Muscle of back (tissue), 3 donors: ENCODE measurements at regions not wholly inside any gene's neighbourhood (a gene's known extent, or its start where the extent isn't known, plus 50 kb on each side); places are given as distances from the start of the nearest gene placed in this dataset.
"Not testable (repeated sequence)": the region's sequence is repeated elsewhere in the genome, so short reads cannot be mapped to it uniquely, and the experiment has no call there.

Experiments used
- DNase-seq, 3 donors: peaks; one replicate each; pipeline versions ENCODE4 v3.0.0 to v3.0.0-alpha.2; 2013

GRCh38 chr3:67154429-67154828 lies 156.3 kb downstream of the KBTBD8 start:
- no peak for DNase-seq

GRCh38 chr3:67167481-67167880 lies 169.4 kb downstream of the KBTBD8 start:
- DNase-seq, result no peak

GRCh38 chr3:67171841-67172240 lies 173.7 kb downstream of the KBTBD8 start:
- DNase-seq, result no peak

GRCh38 chr3:67173130-67173529 lies 175.0 kb downstream of the KBTBD8 start:
- DNase-seq, result not testable (repeated sequence)

GRCh38 chr3:67176396-67176795 lies 178.3 kb downstream of the KBTBD8 start:
- peak in 1 of 3 donors; percentile 24 for DNase-seq

GRCh38 chr3:67192466-67192865 lies 194.4 kb downstream of the KBTBD8 start:
- DNase-seq, result no peak

- no peak for DNase-seq
Measured at GRCh38 chr3:67196677-67197076, 198.6 kb downstream of the KBTBD8 start.

GRCh38 chr3:67198374-67198773 lies 200.3 kb downstream of the KBTBD8 start:
- DNase-seq, result no peak

- DNase-seq, result no peak
Measured at GRCh38 chr3:67200618-67201017, 202.5 kb downstream of the KBTBD8 start.

GRCh38 chr3:67201026-67201425 lies 202.9 kb downstream of the KBTBD8 start:
- DNase-seq, result no peak

GRCh38 chr3:67202053-67202452 lies 203.9 kb downstream of the KBTBD8 start:
- DNase-seq, result no peak

GRCh38 chr3:67204951-67205350 lies 206.8 kb downstream of the KBTBD8 start:
- DNase-seq, result no peak

- DNase-seq, result no peak
Measured at GRCh38 chr3:67215690-67216089, 217.6 kb downstream of the KBTBD8 start.

- no peak for DNase-seq
Measured at GRCh38 chr3:67227030-67227429, 228.9 kb downstream of the KBTBD8 start.

GRCh38 chr3:67228136-67228535 lies 230.0 kb downstream of the KBTBD8 start:
- no peak for DNase-seq

- DNase-seq, result no peak
Measured at GRCh38 chr3:67232642-67233041, 234.5 kb downstream of the KBTBD8 start.

- no peak for DNase-seq
Measured at GRCh38 chr3:67239353-67239752, 241.2 kb downstream of the KBTBD8 start.

- DNase-seq, result no peak
Measured at GRCh38 chr3:67241084-67241483, 243.0 kb downstream of the KBTBD8 start.

- no peak for DNase-seq
Measured at GRCh38 chr3:67244130-67244529, 246.0 kb downstream of the KBTBD8 start.

- DNase-seq, result no peak
Measured at GRCh38 chr3:67245545-67245944, 247.4 kb downstream of the KBTBD8 start.

- DNase-seq, result no peak
Measured at GRCh38 chr3:67248726-67249125, 250.6 kb downstream of the KBTBD8 start.

GRCh38 chr3:67252906-67253305 lies 254.8 kb downstream of the KBTBD8 start:
- not testable (repeated sequence) for DNase-seq

- DNase-seq, result no peak
Measured at GRCh38 chr3:67278015-67278618, 280.0 kb downstream of the KBTBD8 start.

- DNase-seq, result no peak
Measured at GRCh38 chr3:67286586-67286985, 288.5 kb downstream of the KBTBD8 start.
